Erythroblast (primary cell): ENCODE measurements at regions not wholly inside any gene's neighbourhood (a gene's known extent, or its start where the extent isn't known, plus 50 kb on each side); places are given as distances from the start of the nearest gene placed in this dataset.

ENCODE experiments used
- DNase-seq, 2 experiments: peaks; one replicate each; lab custom pipeline; 2025; lab: John Stamatoyannopoulos, UW
- GATA1 ChIP-seq: IDR thresholded peaks from 2 replicates; pipeline ENCODE4 v1.6.1; 2011; ENCODE audit warnings: low read depth, mild to moderate bottlenecking, control low read depth, low read length, moderate library complexity
- POLR2A ChIP-seq: IDR thresholded peaks from 2 replicates; pipeline ENCODE4 v1.6.1; 2011; ENCODE audit warnings: mild to moderate bottlenecking, low read length

DNA sequence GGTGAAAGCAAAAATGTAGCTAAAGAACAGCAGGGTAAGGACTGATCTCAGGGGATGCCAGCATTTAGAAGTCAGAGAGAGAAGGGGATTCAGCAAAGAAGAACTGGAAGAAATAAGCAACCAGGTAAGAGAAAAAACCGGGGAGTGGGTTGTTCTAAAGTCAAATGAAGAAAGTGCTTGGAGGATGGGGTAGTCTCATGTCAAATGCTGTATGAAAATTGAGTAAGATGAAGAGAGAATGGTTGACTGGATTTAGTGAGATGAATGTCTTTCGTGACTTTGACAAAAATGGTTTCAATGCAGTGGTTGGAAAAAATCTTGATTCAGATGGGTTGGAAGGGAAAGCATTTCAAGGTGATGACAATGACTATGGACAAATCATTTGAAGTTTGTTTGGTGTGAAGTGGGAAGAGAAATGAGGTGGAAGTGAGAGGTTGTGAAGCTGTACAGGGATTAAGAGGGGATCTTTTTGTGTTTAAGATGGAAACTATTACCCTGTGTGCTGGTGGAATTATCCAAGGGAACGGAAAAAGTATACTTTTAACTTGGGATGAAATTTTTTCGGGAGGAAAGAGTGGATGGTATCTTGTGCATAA lies 484.0 kb downstream of the ETS1 start:
- DNase-seq, result no peak
- TF ChIP-seq POLR2A (no peak), GATA1 (no peak)

DNA sequence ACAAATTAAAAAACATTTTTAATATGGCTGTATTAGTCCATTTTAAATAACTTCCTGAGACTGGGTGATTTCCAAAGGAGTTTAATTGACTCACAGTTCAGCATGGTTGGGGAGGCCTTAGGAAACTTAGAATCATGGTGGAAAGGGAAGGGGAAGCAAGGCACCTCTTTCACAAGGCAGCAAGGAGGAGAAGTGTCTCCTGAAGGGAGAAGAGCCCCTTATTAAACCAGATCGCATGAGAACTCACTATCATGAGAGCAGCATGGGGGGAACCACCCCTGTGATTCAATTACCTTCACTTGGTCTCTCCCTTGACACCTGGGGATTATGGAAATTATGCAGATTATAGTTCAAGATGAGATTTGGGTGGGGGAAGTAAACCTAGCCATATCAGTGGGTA lies 488.6 kb downstream of the ETS1 start:
- TF ChIP-seq GATA1 (no peak), POLR2A (no peak)
- no peak for DNase-seq

- DNase-seq, result no peak
- TF ChIP-seq GATA1 (no peak), POLR2A (no peak)
Measured at GRCh38 chr11:128095466-128095981, 491.8 kb downstream of the ETS1 start.

- TF ChIP-seq POLR2A, result no peak
- TF ChIP-seq GATA1, result no peak
- DNase-seq, result no peak
Measured at GRCh38 chr11:128093689-128094088, 493.7 kb downstream of the ETS1 start.

DNA sequence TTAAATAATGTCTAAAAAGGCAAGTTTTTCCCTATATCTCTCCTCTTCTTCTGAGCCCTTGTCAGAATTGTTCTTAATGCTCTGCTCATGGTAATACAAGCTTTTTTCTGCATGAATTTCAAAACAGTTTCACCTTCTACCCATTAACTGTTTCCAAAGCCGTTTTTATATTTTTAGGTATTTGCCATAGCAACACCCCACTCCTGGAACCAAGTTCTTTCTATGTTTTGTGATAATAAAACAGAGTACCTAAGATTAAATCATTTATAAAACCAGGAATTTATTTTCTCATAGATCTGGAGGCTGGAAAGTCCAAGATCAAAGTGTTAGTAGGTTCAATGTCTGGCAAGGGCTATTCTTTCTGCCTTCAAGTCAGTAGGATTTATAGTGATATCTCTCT lies 497.4 kb downstream of the ETS1 start:
- DNase-seq, result no peak
- TF ChIP-seq GATA1 (no peak), POLR2A (no peak)

DNA sequence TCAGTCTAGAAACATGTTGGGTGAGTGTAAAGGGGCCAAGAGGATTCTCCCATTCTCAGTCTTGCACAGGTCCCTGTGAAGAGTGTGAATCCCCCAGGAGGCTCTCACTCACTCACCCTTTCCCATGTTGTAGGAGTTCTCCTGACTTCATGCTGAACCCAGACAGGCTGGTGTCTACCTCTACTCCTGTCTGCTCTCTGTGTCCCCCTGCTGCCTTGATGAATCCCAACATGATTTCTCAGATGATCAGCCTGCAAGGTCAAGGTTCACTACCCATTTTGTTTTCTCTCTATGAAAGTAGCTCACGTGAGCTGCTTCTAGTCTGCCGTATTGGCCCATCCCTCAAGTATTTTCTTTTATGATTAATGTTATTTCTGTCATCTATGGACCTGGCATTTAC lies 500.6 kb downstream of the ETS1 start:
- no peak for DNase-seq
- no peak for TF ChIP-seq GATA1
- TF ChIP-seq POLR2A, result no peak

DNA sequence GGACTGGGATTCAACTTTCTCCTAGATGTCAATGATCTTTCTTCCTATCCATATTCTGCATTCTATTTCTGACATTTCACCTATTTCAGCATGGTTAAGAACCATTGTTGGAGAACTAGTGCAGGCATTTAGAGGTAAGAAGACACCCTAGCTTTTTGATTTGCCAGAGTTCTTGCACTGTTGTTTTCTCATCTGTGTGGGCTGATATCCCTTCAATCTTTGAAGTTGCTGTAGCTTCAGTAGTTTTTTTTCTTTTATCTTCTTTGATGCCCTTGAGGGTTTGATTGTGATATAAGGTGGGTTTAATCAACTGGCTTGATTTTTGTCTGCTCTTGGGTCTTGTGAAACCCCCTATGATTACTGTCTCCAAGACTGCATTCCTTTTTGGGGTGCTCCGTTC lies 502.1 kb downstream of the ETS1 start:
- no peak for DNase-seq
- TF ChIP-seq POLR2A, result no peak
- no peak for TF ChIP-seq GATA1

DNA sequence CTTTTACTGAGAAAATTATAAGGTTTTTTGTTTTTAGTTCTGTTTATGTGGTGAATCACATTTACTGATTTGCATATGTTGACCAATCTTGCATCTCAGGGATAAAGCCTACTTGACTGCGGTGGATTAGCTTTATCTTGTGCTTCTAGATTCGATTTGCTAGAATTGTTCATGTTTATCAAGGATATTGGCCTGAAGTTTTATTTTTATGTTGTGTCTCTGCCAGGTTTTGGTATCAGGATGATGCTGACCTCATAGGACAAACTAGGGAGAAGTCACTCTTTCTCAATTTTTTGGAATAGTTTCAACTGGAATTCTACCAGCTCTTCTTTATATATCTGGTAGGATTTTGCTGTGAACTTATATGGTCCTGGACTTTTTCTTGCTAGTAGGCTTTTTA lies 504.8 kb downstream of the ETS1 start:
- no peak for DNase-seq
- TF ChIP-seq POLR2A (no peak), GATA1 (no peak)

DNA sequence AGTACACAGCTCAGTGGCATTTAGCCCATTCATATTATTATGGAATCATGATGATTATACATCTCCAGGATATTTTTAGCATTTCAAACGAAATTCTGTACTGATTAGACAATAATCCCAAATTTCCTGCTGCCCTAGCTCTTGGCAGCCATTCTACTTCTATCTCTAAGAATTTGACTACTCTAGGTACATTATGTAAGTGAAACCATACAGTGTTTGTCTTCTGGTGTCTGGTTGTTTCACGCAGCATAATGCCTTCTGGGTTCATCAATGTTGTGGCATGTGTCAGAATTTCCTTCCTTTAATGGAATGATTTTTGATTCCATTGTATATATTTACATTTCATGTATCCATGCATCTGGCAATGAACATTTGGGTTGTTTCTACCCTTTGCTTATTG lies 517.7 kb downstream of the ETS1 start:
- no peak for TF ChIP-seq POLR2A
- no peak for TF ChIP-seq GATA1
- no peak for DNase-seq

DNA sequence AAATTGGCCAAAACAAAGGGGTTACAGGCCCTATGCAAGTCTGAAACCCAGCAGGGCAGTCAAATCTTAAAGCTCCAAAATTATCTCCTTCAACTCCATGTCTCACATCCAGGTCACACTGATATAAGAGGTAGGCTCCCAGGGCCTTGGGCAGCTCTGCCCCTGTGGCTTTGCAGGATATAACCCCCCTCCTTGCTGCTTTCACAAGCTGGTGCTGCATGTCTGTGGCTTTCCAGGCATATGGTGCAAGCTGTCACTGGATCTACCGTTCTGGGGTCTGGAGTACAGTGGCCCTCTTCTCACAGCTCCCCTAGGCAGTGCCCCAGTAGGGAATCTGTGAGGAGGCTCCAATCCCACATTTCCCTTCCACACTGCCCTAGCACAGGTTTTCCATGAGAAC lies 519.6 kb downstream of the ETS1 start:
- DNase-seq, result no peak
- TF ChIP-seq GATA1 (no peak), POLR2A (no peak)

GRCh38 chr11:128066399-128066798 lies 521.0 kb downstream of the ETS1 start:
- DNase-seq, result no peak
- TF ChIP-seq GATA1 (no peak), POLR2A (no peak)

GRCh38 chr11:128061281-128061871 lies 526.0 kb downstream of the ETS1 start:
- DNase-seq, result no peak
- TF ChIP-seq GATA1 (no peak), POLR2A (no peak)

- TF ChIP-seq GATA1, result no peak
- TF ChIP-seq POLR2A, result no peak
- no peak for DNase-seq
Measured at GRCh38 chr11:128058580-128059208, 528.7 kb downstream of the ETS1 start.

DNA sequence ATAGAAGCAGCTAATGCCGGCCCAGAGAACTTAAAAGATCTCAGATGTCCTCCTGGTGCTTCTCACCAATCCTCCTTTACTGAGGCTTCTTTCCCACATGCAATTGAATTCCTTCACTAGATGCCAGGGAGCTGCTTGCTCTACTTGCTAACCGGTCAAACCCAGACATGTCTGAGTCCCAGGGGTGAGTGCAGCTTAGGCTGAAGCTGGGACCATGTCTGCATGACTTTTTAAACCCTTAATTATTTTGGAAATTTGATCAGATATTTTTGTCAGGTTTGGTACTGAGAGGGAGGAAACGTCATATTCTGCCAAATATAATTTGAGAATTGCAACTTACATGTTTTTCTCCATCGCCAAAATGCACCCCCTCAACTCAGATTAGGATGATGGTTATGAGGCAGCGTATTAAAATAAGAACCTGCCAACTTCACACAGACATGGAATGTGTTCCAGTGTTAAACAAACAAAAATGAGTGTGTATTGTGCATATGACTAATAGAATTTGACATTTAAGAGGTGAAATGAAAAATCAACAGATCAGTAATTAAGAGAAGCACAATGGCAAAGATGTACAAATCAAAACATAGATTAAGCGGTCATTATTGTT lies 529.5 kb downstream of the ETS1 start:
- no peak for TF ChIP-seq POLR2A
- no peak for TF ChIP-seq GATA1
- no peak for DNase-seq
